ENCODE measurements at regions not wholly inside any gene's neighbourhood (a gene's known extent, or its start where the extent isn't known, plus 50 kb on each side); places are given as distances from the start of the nearest gene placed in this dataset.

GRCh38 chr11:27806122-27806521, 105.9 kb upstream of the BDNF start:
- Histone ChIP-seq H3K9me3 (ENCODE audit: insufficient read depth in 2 of 2, low read depth in 1 of 2, low read length in 1 of 2) (no peaks in the 10 kb centered on the region), H3K79me2 (ENCODE audit: control insufficient read depth in 1 of 2, insufficient read depth in 2 of 2, low read length in 2 of 2) (no peaks in the 10 kb centered on the region), H3K4me1 (replicated peaks in 1 of 4; ENCODE audit: control insufficient read depth in 3 of 4, insufficient read depth in 4 of 4, low read length in 3 of 4) (no peaks in the 10 kb centered on the region), H2BK20ac (ENCODE audit: low read length) (no peak overlapping the region), H4K20me1 (replicated peaks in 1 of 2; ENCODE audit: control insufficient read depth in 1 of 2, insufficient read depth in 2 of 2, low read length in 2 of 2) (no peaks in the 10 kb centered on the region), H3K4me3 (ENCODE audit: extremely low read depth in 1 of 4, insufficient read depth in 2 of 4, low read depth in 3 of 4, low read length in 4 of 4) (no peak overlapping the region), H4K8ac (ENCODE audit: extremely low read depth, insufficient read depth, low read length) (no peak overlapping the region), H3K36me3 (ENCODE audit: control insufficient read depth in 2 of 4, insufficient read depth in 4 of 4, low read length in 3 of 4) (no peaks in the 10 kb centered on the region), H4K5ac (ENCODE audit: insufficient read length, low read depth, low read length) (no peak overlapping the region), H3K4ac (replicated peaks; ENCODE audit: insufficient read length, low read depth, low read length) (no peak overlapping the region), H2AK5ac (ENCODE audit: low read depth, low read length) (no peak overlapping the region), H2AFZ (ENCODE audit: low read length) (no peak overlapping the region), H2BK15ac (ENCODE audit: low read length) (no peak overlapping the region), H2BK120ac (replicated peaks; ENCODE audit: low read depth, low read length) (no peak overlapping the region), H3K14ac (ENCODE audit: insufficient read length) (no peak overlapping the region), H3K27me3 (replicated peaks in 1 of 4; ENCODE audit: control insufficient read depth in 3 of 4, extremely low read depth in 1 of 4, insufficient read depth in 3 of 4, low read length in 3 of 4) (no peaks in the 10 kb centered on the region), H2BK12ac (ENCODE audit: low read depth, low read length) (no peak overlapping the region), H3K23ac (ENCODE audit: insufficient read length) (no peak overlapping the region), H3K79me1 (ENCODE audit: low read depth, low read length) (no peaks in the 10 kb centered on the region), H3K56ac (replicated peaks; ENCODE audit: insufficient read length, low read depth, low read length) (no peak overlapping the region), H3K18ac (ENCODE audit: extremely low read depth, low read length) (no peak overlapping the region), H3K4me2 (ENCODE audit: insufficient read depth in 1 of 2, low read depth in 2 of 2, low read length in 2 of 2) (no peak overlapping the region), H3K27ac (ENCODE audit: low read depth, low read length) (no peak overlapping the region), H4K91ac (replicated peaks; ENCODE audit: insufficient read length, low read length) (no peak overlapping the region), H3K9ac (replicated peaks in 1 of 4; ENCODE audit: extremely low read depth in 1 of 4, low read depth in 3 of 4, low read length in 3 of 4) (no peak overlapping the region), H3K23me2 (ENCODE audit: low read depth, low read length) (no peaks in the 10 kb centered on the region), H2BK5ac (ENCODE audit: low read depth, low read length) (no peak overlapping the region)
- ChIA-PET POLR2A (ENCODE audit: partially characterized antibody) (no interaction called here), CTCF (ENCODE audit: partially characterized antibody) (interaction anchor here (1.4 kb wide), 1 partner anchor 91 kb away, joined by 3 read pairs; no protein-coding TSS in a partner anchor)
- 95% methylated on average over 6 of the region's 19 CpGs; no CpG with 5 or more reads in 1 of the 2 experiments for WGBS, 2 experiments (ENCODE audit: extremely low coverage in 1 of 2, insufficient coverage in 1 of 2, insufficient read length in 1 of 2, insufficient replicate concordance in 2 of 2, low coverage in 1 of 2, low lambda C conversion rate in 2 of 2, missing lambda C conversion rate in 1 of 2)
- no peak for DNase-seq (ENCODE audit: low read depth in 1 of 2, low spot score in 2 of 2)
- no peak for FAIRE-seq
- no peak for TF ChIP-seq ATF3 (IDR thresholded peaks at IDR 0.05; ENCODE audit: insufficient read depth, low read depth, low read length)
- no peak for TF ChIP-seq PHF8 (conservative IDR thresholded peaks at IDR 0.05; ENCODE audit: low read depth, low read length)
- TF ChIP-seq SAP30 (IDR thresholded peaks at IDR 0.05; ENCODE audit: insufficient read depth, insufficient replicate concordance, low read length), result no peak
- TF ChIP-seq USF2 (IDR thresholded peaks at IDR 0.05; ENCODE audit: low read length), result no peak
- TF ChIP-seq KDM1A (IDR thresholded peaks at IDR 0.05; ENCODE audit: borderline replicate concordance, low read length), result no peak
- TF ChIP-seq FOSL1 (IDR thresholded peaks at IDR 0.05; ENCODE audit: insufficient read depth, low read depth, low read length), result no peak
- TF ChIP-seq TAF1 (IDR thresholded peaks at IDR 0.05; ENCODE audit: low read depth, low read length), result no peak
- TF ChIP-seq CREB1 (IDR thresholded peaks at IDR 0.05), result no peak
- TF ChIP-seq POLR2AphosphoS5 (IDR thresholded peaks at IDR 0.05; ENCODE audit: low read depth, low read length), result no peak
- no peak for TF ChIP-seq HDAC6 (IDR thresholded peaks at IDR 0.05; ENCODE audit: low read depth, low read length)
- TF ChIP-seq ZNF274 (IDR thresholded peaks at IDR 0.05; ENCODE audit: borderline replicate concordance, extremely low read depth, low read length), result no peak
- no peak for TF ChIP-seq RFX5 (IDR thresholded peaks at IDR 0.05; ENCODE audit: borderline replicate concordance, low read depth, low read length)
- no peak for TF ChIP-seq TCF12 (IDR thresholded peaks at IDR 0.05; ENCODE audit: low read depth, low read length)
- TF ChIP-seq SIRT6 (IDR thresholded peaks at IDR 0.05; ENCODE audit: low read length), result no peak
